Activated T-helper 17 cell treated with anti-CD3 and anti-CD28 coated beads, Interleukin-2, amount 50 U/mL, for 72 hours (primary cell): ENCODE measurements at regions not wholly inside any gene's neighbourhood (a gene's known extent, or its start where the extent isn't known, plus 50 kb on each side); places are given as distances from the start of the nearest gene placed in this dataset.

Experiments used
- ATAC-seq: fragments of 150-1000 bp; cut with Tn5 transposase; replicated peaks from 2 replicates; pipeline ENCODE4 v1.10.0; 2021; ENCODE audit warnings: mild to moderate bottlenecking, moderate library complexity
- H3K27ac Mint-ChIP-seq: one replicate; pipeline ENCODE4 v1.8.0; 2022; ENCODE audit warnings: mixed read lengths
- H3K27me3 Mint-ChIP-seq: one replicate; pipeline ENCODE4 v1.8.0; 2022; ENCODE audit warnings: mixed read lengths
- H3K36me3 Mint-ChIP-seq: one replicate; pipeline ENCODE4 v1.8.0; 2022; ENCODE audit warnings: low read depth, mild to moderate bottlenecking, mixed read lengths
- H3K4me1 Mint-ChIP-seq: one replicate; pipeline ENCODE4 v1.8.0; 2022; ENCODE audit warnings: mixed read lengths
- H3K4me3 Mint-ChIP-seq: one replicate; pipeline ENCODE4 v1.8.0; 2022; ENCODE audit warnings: mild to moderate bottlenecking, mixed read lengths
- H3K9me3 Mint-ChIP-seq: one replicate; pipeline ENCODE4 v1.8.0; 2022; ENCODE audit warnings: mixed read lengths

DNA sequence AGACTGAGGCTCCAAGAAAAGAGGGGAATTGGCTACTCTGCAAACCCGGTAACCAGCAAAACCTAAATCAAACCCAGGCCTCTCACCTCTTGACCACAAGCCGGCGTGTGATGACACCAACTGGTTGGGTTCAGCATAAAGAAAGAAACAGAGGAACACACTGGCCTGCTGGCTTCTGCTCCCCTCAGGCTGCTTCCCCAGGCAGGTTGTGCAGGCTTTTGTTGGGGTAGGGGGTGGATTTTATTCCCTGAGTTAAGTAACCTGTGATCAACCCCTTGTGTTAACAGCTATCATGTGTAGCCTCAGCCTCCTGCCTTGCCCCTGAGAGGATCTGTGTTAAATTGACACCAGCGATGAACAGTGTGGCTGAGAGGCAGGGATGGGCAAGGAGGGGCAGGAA, 111.6 kb upstream of the ZBTB40 start:
- H3K4me1 Mint-ChIP-seq = no peaks in the 10 kb centered on the region
- ATAC-seq = no peak
- H3K27ac Mint-ChIP-seq = no peak overlapping the region
- H3K9me3 Mint-ChIP-seq = no peaks in the 10 kb centered on the region
- H3K4me3 Mint-ChIP-seq = no peak overlapping the region
- peaks cover 34% of the 10 kb centered on the region for H3K27me3 Mint-ChIP-seq
- no peaks in the 10 kb centered on the region for H3K36me3 Mint-ChIP-seq

DNA sequence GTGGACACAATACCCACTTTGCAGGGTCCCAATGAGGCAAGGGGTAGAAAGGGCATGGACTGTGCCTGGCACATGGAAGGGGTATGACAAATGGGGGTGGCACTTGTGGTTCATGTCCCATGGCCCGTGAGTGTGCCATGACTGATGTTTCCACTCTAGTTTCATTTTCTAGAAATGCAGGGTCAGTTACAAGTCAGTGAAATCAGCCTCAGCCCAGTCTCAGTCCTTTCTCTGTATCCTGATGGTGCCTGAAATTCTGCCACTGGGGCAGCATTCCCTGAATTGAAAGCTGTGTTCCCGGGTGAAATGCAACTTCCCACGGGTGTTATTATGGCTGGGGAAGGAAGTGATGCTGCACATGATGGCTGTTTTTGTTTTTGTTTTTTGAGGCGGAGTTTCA, 110.8 kb upstream of the ZBTB40 start:
- H3K4me3 Mint-ChIP-seq = no peak overlapping the region
- peaks cover 42% of the 10 kb centered on the region for H3K27me3 Mint-ChIP-seq
- ATAC-seq = no peak
- H3K9me3 Mint-ChIP-seq = no peaks in the 10 kb centered on the region
- H3K4me1 Mint-ChIP-seq = no peaks in the 10 kb centered on the region
- no peak overlapping the region for H3K27ac Mint-ChIP-seq
- H3K36me3 Mint-ChIP-seq = no peaks in the 10 kb centered on the region

- H3K27me3 Mint-ChIP-seq = peaks cover 50% of the 10 kb centered on the region
- no peak overlapping the region for H3K4me3 Mint-ChIP-seq
- no peak overlapping the region for H3K27ac Mint-ChIP-seq
- H3K9me3 Mint-ChIP-seq = no peaks in the 10 kb centered on the region
- no peaks in the 10 kb centered on the region for H3K4me1 Mint-ChIP-seq
- H3K36me3 Mint-ChIP-seq = no peaks in the 10 kb centered on the region
- ATAC-seq = no peak
Measured at GRCh38 chr1:22341791-22342605, 109.7 kb upstream of the ZBTB40 start.

DNA sequence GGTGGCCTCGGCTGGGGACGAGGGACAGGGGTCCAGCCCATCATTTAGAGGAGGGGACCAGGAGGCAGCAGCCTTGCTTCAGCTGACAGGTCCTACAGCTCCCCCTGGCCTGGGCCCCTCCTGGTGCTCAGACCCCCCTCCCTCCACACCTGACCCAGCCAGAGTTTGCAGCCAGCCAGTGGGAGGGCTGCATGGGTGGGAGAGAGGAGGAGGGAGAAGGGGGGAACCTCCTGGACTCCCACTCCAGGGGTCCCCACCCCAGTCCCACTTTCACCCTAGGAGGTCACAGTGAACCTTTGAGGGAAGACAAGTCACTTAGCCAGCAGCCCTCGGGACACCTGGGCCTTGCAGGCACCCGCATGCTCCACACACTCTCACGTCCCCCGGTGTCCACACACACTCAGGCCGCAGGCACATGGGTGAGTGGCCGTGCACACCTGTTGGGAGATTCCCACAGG, 108.9 kb upstream of the ZBTB40 start:
- no peaks in the 10 kb centered on the region for H3K4me1 Mint-ChIP-seq
- H3K36me3 Mint-ChIP-seq = no peaks in the 10 kb centered on the region
- H3K27me3 Mint-ChIP-seq = peaks cover 51% of the 10 kb centered on the region
- no peaks in the 10 kb centered on the region for H3K9me3 Mint-ChIP-seq
- ATAC-seq = no peak
- no peak overlapping the region for H3K4me3 Mint-ChIP-seq
- H3K27ac Mint-ChIP-seq = no peak overlapping the region

DNA sequence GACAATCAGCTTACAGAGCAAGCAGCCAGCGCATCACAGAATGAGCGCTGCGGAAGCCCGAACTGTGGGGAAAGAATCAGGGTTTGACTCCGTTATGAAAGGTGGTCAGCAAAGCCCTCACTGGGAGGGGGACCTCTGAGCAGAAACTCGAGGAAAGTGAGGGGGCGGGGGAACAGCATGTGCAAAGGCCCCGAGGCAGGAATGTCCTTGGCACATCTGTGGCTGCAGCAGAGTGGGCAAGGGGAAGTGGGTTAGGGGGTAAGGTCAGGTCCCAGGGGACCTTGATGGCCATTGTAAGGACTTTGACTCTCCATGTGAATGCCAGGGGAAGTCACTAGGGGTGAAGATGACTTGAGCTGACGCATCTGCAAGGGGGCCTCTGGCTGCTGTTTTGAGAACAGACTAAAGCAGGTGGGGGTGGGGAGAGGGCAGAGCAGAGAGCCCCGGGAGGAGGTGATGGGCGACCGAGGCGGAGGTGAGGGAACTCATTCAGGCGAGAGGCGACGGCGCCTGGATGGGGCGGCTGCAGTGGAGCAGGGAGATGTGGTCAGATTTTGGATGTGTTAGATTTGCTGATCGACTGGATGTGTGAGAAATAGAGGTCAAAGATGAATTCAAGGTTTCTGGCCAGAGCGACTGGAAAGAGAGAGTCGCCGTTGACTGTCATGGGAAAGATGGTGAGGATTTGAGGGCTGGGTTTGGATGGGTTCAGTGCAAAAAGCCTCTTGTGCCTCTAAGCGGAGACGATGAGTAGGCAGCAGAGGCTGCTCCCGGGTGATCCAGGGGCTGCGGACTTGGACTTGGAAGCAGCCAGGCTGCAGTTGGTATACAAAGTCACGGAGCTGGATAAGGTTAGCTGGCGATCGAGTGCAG, 108.0 kb upstream of the ZBTB40 start:
- Mint-ChIP-seq H3K4me1 (no peaks in the 10 kb centered on the region), H3K27me3 (peaks cover 55% of the 10 kb centered on the region)
- no peak for ATAC-seq

GRCh38 chr1:22344329-22344630, 107.4 kb upstream of the ZBTB40 start:
- H3K27ac Mint-ChIP-seq = no peak overlapping the region
- no peaks in the 10 kb centered on the region for H3K9me3 Mint-ChIP-seq
- H3K27me3 Mint-ChIP-seq = peaks cover 57% of the 10 kb centered on the region
- ATAC-seq = no peak
- H3K4me1 Mint-ChIP-seq = no peaks in the 10 kb centered on the region
- H3K4me3 Mint-ChIP-seq = no peak overlapping the region
- no peaks in the 10 kb centered on the region for H3K36me3 Mint-ChIP-seq

More for the DNA sequence above, 108.0 kb upstream of the ZBTB40 start:
- Mint-ChIP-seq H3K4me3 (no peak overlapping the region), H3K27ac (no peak overlapping the region), H3K9me3 (no peaks in the 10 kb centered on the region), H3K36me3 (no peaks in the 10 kb centered on the region)

DNA sequence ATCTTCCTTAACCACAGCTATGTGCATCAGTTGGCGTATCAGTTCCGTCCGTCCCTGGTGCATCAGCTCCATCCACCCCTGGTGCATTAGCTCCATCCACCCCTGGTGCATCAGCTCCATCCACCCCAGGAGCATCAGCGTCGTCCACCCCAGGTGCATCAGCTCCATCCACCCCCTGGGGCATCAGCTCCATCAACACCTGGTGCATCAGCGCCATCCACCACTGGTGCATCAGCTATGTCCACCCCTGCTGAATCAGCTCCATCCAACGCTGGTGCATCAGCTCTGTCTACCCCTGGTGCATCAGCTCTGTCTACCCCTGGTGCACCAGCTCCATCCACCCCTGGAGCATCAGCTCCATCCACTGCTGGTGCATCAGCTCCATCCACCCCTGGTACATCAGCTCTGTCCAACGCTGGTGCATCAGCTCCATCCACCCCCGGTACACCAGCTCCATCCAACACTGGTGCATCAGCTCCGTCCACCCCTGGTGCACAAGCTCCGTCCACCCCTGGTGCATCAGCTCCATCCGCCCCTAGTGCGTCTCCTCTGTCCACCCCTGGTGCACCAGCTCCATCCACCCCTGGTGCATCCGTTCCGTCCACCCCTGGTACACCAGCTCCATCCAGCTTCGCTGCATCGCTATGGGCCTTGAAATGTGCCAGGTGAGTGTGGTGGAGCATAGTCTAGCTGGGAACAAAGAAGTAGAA, 106.6 kb upstream of the ZBTB40 start:
- peaks cover 58% of the 10 kb centered on the region for H3K27me3 Mint-ChIP-seq
- no peak overlapping the region for H3K27ac Mint-ChIP-seq
- H3K4me1 Mint-ChIP-seq = no peaks in the 10 kb centered on the region
- H3K9me3 Mint-ChIP-seq = no peaks in the 10 kb centered on the region
- H3K4me3 Mint-ChIP-seq = no peak overlapping the region
- H3K36me3 Mint-ChIP-seq = no peaks in the 10 kb centered on the region
- no peak for ATAC-seq

DNA sequence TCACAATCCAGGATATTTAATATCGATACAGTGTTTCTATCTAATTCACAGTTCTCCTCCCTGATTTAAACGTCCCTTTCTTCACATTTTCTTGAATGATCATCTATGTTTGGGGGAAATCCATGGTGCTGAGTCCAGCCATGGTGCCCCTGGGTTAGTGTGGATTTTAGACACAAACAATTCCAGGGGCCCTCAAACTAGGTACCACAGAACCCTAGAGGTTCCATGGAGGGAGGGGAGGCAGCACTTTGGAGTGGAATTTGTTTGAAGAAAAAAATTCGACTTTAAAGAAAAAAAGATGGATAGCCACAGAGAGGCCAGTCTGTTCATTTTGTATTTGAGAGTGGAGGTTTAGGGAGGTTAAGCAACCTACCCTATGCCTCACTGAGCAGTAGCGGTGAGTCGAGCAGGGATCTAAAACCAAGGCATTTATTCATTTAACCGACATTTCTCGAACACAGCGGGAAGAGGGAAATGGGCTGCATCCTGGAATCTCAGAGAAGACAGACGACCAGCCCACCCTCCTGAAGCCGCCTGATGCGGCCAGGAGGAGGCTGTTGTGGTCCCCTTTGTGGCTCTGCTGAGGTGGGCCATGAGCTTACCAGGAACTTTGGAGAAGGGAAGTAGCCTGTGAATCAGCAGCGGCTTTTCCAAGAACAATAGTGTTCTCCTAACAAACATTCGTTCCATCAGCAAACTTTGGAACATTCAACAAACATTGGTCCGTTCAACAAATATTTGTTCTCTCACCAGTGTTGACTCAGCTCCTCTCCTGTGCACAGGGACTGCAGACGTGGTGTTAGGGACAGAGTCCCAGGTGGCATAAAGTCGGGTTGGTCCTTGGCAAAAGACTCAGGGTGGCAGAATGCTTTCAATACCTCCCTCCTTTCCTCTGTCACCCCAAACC, 103.5 kb upstream of the ZBTB40 start:
- Mint-ChIP-seq H3K9me3 (no peaks in the 10 kb centered on the region), H3K4me3 (no peak overlapping the region), H3K4me1 (no peaks in the 10 kb centered on the region), H3K36me3 (no peaks in the 10 kb centered on the region), H3K27ac (no peak overlapping the region), H3K27me3 (peaks cover 67% of the 10 kb centered on the region)
- no peak for ATAC-seq

- no peak overlapping the region for H3K27ac Mint-ChIP-seq
- no peaks in the 10 kb centered on the region for H3K4me1 Mint-ChIP-seq
- peaks cover 58% of the 10 kb centered on the region for H3K27me3 Mint-ChIP-seq
- no peaks in the 10 kb centered on the region for H3K9me3 Mint-ChIP-seq
- H3K4me3 Mint-ChIP-seq = no peak overlapping the region
- ATAC-seq = no peak
- H3K36me3 Mint-ChIP-seq = no peaks in the 10 kb centered on the region
Measured at GRCh38 chr1:22349362-22350043, 102.1 kb upstream of the ZBTB40 start.

DNA sequence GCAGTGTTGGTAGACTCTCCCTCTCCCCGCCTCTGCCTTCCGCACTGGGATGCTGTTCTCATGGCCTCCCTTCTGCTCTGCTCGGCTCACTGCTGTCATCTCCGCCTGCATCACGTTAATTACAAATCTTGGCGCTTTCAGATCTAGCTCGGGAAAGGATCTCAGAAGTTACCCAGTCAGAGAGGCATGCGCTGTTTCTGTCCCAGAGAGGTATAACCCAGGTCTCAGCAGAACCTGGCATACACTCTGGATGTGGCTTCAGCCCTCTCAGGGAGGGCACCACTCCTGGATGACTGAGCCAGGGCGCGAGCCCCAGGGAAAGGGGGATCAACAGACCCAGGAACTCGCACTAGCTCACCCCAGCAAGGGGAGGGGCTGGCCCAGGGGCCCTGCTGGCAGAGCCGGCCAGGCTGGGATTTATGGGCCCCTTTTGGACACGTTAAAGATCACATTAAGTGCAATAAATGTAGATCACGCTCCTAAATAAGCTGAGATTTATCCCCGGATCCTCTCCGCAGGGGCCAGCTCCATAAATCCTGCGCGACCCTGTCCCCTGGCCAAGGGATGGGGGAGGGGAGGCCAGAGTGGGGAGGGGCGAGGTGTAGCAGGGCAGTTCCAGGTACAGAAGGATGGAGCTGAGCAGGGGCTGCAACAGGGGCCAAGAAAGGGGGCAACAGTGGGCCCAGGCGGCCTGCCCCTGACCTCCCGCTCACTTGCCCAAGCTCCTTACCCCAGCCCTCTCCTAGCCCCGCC, 101.3 kb upstream of the ZBTB40 start:
- Mint-ChIP-seq H3K9me3 (no peaks in the 10 kb centered on the region), H3K36me3 (no peaks in the 10 kb centered on the region), H3K4me3 (no peak overlapping the region), H3K27me3 (peaks cover 51% of the 10 kb centered on the region), H3K4me1 (no peaks in the 10 kb centered on the region), H3K27ac (no peak overlapping the region)
- ATAC-seq = no peak

DNA sequence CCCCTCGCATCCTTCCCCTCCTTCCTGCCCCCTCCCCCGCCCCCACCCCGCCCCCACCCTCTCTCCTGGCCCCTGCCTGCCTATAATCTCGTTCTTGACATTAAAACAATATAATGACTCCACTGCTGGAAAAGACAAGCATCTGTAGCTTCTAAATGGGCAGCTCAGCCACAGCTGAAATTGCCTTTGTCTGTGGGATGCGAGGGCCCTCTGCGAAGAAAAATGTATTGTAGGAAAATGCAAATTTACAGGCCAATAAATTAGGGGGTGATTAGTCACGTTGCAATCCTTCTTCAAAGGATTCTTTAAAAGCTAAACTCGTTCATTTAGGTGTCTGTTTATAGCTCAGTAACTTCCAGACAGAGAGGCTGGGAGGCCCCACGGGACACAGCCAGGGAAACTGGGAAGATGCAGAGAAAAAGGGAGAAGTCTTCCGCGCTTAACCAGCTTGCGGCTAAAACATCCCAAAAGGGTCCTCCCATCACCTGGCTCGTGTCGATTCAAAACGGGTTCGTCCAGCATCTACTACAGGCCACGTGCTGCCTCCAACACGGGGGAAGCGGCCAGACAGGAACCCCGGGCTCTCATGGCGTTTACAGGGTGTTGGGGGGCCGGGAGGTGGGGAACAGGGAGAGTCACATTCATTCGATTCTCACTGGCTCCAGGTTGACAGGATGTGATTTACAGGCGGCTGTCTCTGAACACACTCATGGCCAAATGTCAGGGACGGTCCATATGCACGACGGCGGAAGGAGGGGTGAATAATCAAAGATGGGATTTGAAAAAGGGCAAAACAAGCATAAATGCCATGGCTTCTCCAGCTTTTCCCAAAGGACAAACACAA, 100.5 kb upstream of the ZBTB40 start:
- H3K27ac Mint-ChIP-seq = no peak overlapping the region
- no peaks in the 10 kb centered on the region for H3K36me3 Mint-ChIP-seq
- no peaks in the 10 kb centered on the region for H3K4me1 Mint-ChIP-seq
- H3K4me3 Mint-ChIP-seq = no peak overlapping the region
- ATAC-seq = no peak
- no peaks in the 10 kb centered on the region for H3K9me3 Mint-ChIP-seq
- peaks cover 45% of the 10 kb centered on the region for H3K27me3 Mint-ChIP-seq

DNA sequence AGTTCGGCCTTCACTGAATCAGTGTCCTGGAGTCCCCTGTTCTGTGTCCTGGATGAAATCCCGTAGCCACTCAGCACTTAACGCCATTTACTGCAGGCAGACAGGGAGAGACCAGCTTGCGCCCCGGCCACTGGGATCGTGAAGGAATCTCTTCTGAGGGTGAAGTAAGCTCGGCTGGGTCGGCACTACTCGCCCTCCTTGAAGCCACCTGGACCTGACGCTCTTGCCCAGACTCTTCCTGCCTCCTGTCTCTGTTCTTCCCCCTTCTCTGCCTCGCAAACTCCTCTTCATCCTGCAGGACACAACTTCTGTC, 99.9 kb upstream of the ZBTB40 start:
- H3K36me3 Mint-ChIP-seq = no peaks in the 10 kb centered on the region
- no peaks in the 10 kb centered on the region for H3K4me1 Mint-ChIP-seq
- no peak overlapping the region for H3K4me3 Mint-ChIP-seq
- no peaks in the 10 kb centered on the region for H3K9me3 Mint-ChIP-seq
- peaks cover 41% of the 10 kb centered on the region for H3K27me3 Mint-ChIP-seq
- no peak overlapping the region for H3K27ac Mint-ChIP-seq
- ATAC-seq = no peak
